Natural killer cell (primary cell): ENCODE measurements at regions not wholly inside any gene's neighbourhood (a gene's known extent, or its start where the extent isn't known, plus 50 kb on each side); places are given as distances from the start of the nearest gene placed in this dataset.
A peak's percentile ranks its signal among the peaks of the same experiment; 100 is the strongest.

Experiments used
- ATAC-seq, 3 donors: fragments of 150-1000 bp in 2 of 3; fragments of 200-7000 bp in 1 of 3; cut with Tn5 transposase; 1 replicate in 1 of 3; 2 replicates in 2 of 3; pipeline ENCODE4 v1.10.0; 2021; ENCODE audit warnings: mild to moderate bottlenecking in 2 of 3, moderate library complexity in 2 of 3
- DNase-seq, 2 donors: peaks; one replicate each; pipeline versions ENCODE4 v3.0.0 to v3.0.0-alpha.2; 2013 to 2021; ENCODE audit warnings: mixed read lengths in 1 of 2
- H3K27ac ChIP-seq: one replicate; pipeline ENCODE4 v1.5.1; 2013; ENCODE audit warnings: mild to moderate bottlenecking, low read length
- H3K27me3 ChIP-seq: one replicate; pipeline ENCODE4 v1.6.1; 2013; ENCODE audit warnings: low read length; ENCODE audit not compliant: control insufficient read depth, insufficient read depth
- H3K36me3 ChIP-seq: one replicate; pipeline ENCODE4 v1.6.1; 2013; ENCODE audit warnings: low read length; ENCODE audit not compliant: control insufficient read depth, insufficient read depth
- H3K4me1 ChIP-seq: one replicate; pipeline ENCODE4 v1.6.1; 2013; ENCODE audit warnings: low read length; ENCODE audit not compliant: control insufficient read depth, insufficient read depth
- H3K4me3 ChIP-seq: one replicate; pipeline ENCODE4 v1.5.1; 2013; ENCODE audit warnings: low read length
- H3K9me3 ChIP-seq: one replicate; pipeline ENCODE4 v1.6.1; 2013; ENCODE audit warnings: low read length; ENCODE audit not compliant: control insufficient read depth, insufficient read depth
- H3K27ac Mint-ChIP-seq, 2 donors: one replicate each; pipeline ENCODE4 v1.8.0; 2022; ENCODE audit warnings: mild to moderate bottlenecking in 2 of 2, mixed read lengths in 2 of 2, moderate library complexity in 1 of 2
- H3K27me3 Mint-ChIP-seq, 2 donors: one replicate each; pipeline ENCODE4 v1.8.0; 2022; ENCODE audit warnings: low read depth in 2 of 2, mixed read lengths in 2 of 2
- H3K36me3 Mint-ChIP-seq: one replicate; pipeline ENCODE4 v1.8.0; 2022; ENCODE audit warnings: mixed read lengths
- H3K4me1 Mint-ChIP-seq, 2 donors: one replicate each; pipeline ENCODE4 v1.8.0; 2022; ENCODE audit warnings: mixed read lengths in 2 of 2
- H3K4me3 Mint-ChIP-seq: one replicate; pipeline ENCODE4 v1.8.0; 2022; ENCODE audit warnings: mild to moderate bottlenecking, moderate library complexity, mixed read lengths
- H3K9me3 Mint-ChIP-seq, 2 donors: one replicate each; pipeline ENCODE4 v1.8.0; 2022; ENCODE audit warnings: mixed read lengths in 2 of 2
- WGBS: methylation state at CpG from one replicate; pipeline ENCODE4 v1.1.7; 2013; ENCODE audit warnings: missing lambda C conversion rate; ENCODE audit not compliant: insufficient coverage; 5-methylcytosine and 5-hydroxymethylcytosine counted together
- intact Hi-C: fragments of 100-400 bp; cut with micrococcal nuclease; formaldehyde crosslinking; loops from one replicate; pipeline ENCODE4 v1.14.2; 2022
- TF ChIP-seq, protein P1 (sequence below): fragments of 200-600 bp; IDR thresholded peaks from one replicate; pipeline ENCODE4 v1.8.0; 2022; ENCODE audit warnings: antibody characterized with exemption

DNA sequence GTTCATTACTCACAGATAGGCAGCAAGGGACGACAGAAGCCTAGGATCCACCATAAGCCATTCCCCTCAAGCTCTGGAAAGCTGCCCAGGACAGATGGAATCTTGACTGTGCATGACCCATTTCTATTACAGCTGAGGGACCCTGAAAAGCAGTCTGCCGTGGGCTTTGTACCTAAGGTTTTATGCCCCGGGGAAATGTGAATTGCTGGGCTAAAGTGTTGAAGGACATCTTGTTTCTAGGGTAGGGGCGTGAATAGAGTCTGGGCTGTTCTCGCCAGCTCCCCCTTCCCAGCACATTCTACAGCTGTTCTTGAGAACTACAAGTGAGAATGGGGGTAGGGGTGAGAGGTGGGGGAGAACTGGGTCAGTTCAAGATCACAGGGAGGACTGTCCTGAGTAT lies 53.6 kb upstream of the TMTC4 start:
- Mint-ChIP-seq H3K4me3 (no peak overlapping the region), H3K27me3 (peaks cover 19 to 29% of the 10 kb centered on the region in 2 donors), H3K27ac (no peak overlapping the region), H3K9me3 (no peaks in the 10 kb centered on the region), H3K36me3 (no peaks in the 10 kb centered on the region), H3K4me1 (no peaks in the 10 kb centered on the region)
- no peaks in the 10 kb centered on the region for H3K4me1 ChIP-seq
- intact Hi-C loops: no loop called here
- WGBS: 81% methylated on average over 3 of the region's 5 CpGs
- ATAC-seq: no peak
- no peaks in the 10 kb centered on the region for H3K36me3 ChIP-seq
- peaks cover 2% of the 10 kb centered on the region for H3K27me3 ChIP-seq
- peaks cover 7% of the 10 kb centered on the region for H3K9me3 ChIP-seq
- TF ChIP-seq, protein P1, sequence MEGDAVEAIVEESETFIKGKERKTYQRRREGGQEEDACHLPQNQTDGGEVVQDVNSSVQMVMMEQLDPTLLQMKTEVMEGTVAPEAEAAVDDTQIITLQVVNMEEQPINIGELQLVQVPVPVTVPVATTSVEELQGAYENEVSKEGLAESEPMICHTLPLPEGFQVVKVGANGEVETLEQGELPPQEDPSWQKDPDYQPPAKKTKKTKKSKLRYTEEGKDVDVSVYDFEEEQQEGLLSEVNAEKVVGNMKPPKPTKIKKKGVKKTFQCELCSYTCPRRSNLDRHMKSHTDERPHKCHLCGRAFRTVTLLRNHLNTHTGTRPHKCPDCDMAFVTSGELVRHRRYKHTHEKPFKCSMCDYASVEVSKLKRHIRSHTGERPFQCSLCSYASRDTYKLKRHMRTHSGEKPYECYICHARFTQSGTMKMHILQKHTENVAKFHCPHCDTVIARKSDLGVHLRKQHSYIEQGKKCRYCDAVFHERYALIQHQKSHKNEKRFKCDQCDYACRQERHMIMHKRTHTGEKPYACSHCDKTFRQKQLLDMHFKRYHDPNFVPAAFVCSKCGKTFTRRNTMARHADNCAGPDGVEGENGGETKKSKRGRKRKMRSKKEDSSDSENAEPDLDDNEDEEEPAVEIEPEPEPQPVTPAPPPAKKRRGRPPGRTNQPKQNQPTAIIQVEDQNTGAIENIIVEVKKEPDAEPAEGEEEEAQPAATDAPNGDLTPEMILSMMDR: no peak
- H3K27ac ChIP-seq: no peak overlapping the region
- no peak overlapping the region for H3K4me3 ChIP-seq
- DNase-seq: no peak

DNA sequence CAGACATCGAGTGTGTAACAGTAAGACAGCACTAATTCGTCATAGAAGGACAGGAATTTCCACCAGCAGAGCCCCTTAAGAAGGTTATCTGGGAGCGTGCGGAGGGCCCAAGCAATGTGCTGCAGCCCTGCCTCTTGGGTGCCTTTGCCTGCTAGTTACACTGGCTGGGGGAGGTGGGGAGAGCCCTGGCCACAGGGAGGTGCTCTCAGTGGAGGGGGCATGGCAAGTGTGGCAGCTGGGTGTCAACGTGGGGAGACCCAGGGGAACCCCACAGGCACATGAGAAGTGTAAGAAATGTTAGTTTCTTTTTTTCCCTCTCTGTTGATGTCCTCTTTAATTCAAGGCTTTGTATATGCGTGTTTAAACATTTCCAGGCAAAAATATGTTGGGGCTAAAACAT lies 50.9 kb upstream of the TMTC4 start:
- Histone ChIP-seq H3K4me1 (no peaks in the 10 kb centered on the region), H3K27ac (no peak overlapping the region), H3K9me3 (peaks cover 7% of the 10 kb centered on the region), H3K4me3 (no peak overlapping the region), H3K27me3 (peaks cover 2% of the 10 kb centered on the region), H3K36me3 (no peaks in the 10 kb centered on the region)
- intact Hi-C loops: no loop called here
- Mint-ChIP-seq H3K4me3 (no peak overlapping the region), H3K9me3 (no peaks in the 10 kb centered on the region), H3K27ac (no peak overlapping the region), H3K36me3 (no peaks in the 10 kb centered on the region), H3K4me1 (peaks cover 7 to 9% of the 10 kb centered on the region in 2 donors), H3K27me3 (peaks cover 12 to 21% of the 10 kb centered on the region in 2 donors)
- ATAC-seq (peak; percentile 57 to 67 (median 58)), DNase-seq (no peak)
- TF ChIP-seq, protein P1: no peak
- 74% methylated on average over 6 of the region's 6 CpGs for WGBS

DNA sequence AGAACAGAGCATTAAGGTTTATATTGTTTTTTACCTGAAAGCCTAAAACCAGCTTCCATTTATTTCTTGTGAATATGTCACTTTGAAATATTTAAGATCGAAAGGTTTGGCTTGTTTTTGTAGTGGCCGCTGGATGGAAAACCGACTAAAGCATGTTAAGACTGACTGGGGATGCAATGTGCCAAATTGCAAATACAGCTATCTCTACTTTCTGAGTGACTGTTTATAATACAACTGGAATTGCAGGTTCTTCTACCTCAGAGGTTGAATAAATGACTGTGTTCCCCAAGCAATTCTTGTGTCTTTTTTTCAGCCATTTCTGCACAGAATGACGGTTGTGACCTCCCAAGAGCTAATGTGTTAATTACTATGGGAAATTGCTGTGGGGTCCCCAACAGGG lies 50.0 kb upstream of the TMTC4 start:
- no peak overlapping the region for H3K4me3 Mint-ChIP-seq
- no peaks in the 10 kb centered on the region for H3K4me1 ChIP-seq
- H3K36me3 Mint-ChIP-seq: no peaks in the 10 kb centered on the region
- 92% methylated on average over 4 of the region's 4 CpGs for WGBS
- TF ChIP-seq, protein P1: no peak
- no peak overlapping the region for H3K4me3 ChIP-seq
- no peak for DNase-seq
- no peak overlapping the region for H3K27ac Mint-ChIP-seq
- no peaks in the 10 kb centered on the region for H3K9me3 Mint-ChIP-seq
- ATAC-seq: no peak
- H3K36me3 ChIP-seq: no peaks in the 10 kb centered on the region
- H3K4me1 Mint-ChIP-seq: peaks cover 7 to 9% of the 10 kb centered on the region in 2 donors
- H3K27ac ChIP-seq: no peak overlapping the region
- peaks cover 2% of the 10 kb centered on the region for H3K27me3 ChIP-seq
- intact Hi-C loops: no loop called here
- H3K9me3 ChIP-seq: peaks cover 7% of the 10 kb centered on the region
- H3K27me3 Mint-ChIP-seq: peaks cover 12 to 16% of the 10 kb centered on the region in 2 donors
